ENCODE measurements at regions not wholly inside any gene's neighbourhood (a gene's known extent, or its start where the extent isn't known, plus 50 kb on each side); places are given as distances from the start of the nearest gene placed in this dataset.
A peak's percentile ranks its signal among the peaks of the same experiment; 100 is the strongest.

DNA sequence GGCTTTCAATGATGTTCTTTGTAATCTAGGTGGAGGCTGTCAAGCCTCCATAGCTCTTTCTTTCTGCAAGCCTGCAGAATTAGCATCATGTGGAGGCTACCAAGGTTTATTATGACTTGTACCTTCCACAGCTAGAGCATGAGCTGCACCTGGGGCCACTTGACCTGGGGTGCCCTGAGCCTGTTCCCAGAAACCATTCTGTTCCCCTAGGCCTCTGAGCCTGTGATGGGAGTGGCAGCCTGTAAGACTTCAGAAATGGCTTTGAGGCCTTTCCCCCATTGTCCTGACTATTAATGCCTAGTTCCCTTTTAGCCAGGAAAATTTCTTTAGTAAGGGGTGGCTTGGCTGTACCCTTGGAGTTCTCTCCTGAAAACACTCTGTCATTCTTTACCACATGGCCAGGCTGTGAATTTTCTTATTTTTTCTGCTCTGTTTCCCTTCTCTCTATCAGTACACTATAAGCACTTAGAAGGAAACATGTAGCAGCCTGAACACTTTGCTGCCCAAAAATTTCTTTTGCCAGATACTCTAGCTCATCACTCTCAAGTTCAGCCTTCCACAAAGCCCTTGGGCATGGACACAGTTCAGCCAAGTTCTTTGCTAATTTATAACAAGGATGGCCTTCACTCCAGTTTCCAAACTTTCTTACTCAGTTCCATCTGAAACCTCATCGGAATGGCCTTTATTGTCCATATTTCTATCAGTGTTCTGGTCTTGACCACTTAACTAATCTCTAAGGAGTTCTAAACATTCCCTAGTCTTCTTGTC lies 61.4 kb upstream of the NR3C1 start:
- no peak for DNase-seq (ENCODE audit: low read depth)

DNA sequence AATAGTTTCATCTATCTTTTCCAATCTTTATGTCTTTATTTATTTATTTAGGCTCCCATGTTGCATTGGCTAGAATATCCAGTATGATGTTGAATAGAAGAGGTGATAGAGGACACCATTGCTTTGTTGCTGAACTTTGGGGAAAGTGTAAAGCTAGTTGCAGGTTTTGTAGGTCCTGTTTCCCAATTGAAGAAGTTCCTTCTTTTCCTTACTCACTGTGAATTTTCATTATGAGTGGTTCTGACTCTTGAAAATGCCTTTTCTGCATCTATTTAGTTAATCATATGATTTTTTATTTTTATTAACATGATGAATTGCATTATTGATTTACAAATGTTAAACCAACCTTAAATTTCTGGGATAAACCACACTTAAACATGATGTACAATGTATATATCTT lies 58.9 kb upstream of the NR3C1 start:
- DNase-seq (ENCODE audit: low read depth): no peak

DNA sequence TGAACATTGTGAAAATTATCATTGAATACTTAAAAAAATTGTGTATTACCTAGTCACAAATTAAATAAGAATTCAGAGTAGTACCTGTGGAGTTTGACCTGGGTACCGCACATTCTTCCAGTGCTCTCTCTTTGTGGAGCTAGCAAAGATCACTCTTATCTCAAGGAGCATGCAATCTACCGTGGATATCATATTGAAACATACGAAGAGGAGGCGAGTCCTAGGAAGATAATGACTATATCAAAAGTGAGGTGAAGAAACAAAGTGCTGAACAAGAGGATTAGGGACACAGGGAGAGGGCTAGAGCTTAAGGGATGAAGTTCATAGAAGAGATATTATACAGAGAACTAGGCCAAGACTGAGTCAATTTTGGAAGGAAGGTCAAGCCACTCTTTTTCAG lies 55.9 kb upstream of the NR3C1 start:
- no peak for DNase-seq (ENCODE audit: low read depth)

DNA sequence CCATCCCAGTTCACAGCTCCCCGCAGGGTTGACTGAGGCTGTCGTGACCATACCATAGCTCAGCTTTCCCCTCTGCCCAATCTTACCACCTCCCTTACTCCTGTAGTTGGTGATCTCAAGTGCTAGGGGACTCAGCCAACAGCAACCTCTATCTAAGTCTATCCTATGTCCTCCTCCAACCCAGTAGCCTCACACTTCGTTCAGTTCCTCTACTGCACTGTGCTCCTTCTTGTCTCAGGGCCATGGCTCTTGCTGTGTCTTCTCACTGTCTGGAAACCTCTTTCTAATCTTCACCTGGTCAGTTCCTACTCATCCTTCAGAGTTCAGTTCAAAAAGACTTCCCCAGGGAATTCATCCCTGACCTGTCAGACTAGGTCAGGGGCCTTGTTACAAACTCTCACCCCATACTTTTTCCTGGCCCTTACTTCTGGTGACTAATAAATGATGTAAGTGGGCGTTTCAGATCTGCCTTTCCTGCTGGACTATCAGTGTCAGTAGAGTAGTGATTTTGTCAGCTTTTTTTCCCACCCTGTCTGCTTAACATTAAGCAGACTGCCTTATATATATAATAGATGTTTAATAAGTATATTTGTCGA lies 53.6 kb upstream of the NR3C1 start:
- peak; percentile 63 for DNase-seq (ENCODE audit: low read depth)

DNA sequence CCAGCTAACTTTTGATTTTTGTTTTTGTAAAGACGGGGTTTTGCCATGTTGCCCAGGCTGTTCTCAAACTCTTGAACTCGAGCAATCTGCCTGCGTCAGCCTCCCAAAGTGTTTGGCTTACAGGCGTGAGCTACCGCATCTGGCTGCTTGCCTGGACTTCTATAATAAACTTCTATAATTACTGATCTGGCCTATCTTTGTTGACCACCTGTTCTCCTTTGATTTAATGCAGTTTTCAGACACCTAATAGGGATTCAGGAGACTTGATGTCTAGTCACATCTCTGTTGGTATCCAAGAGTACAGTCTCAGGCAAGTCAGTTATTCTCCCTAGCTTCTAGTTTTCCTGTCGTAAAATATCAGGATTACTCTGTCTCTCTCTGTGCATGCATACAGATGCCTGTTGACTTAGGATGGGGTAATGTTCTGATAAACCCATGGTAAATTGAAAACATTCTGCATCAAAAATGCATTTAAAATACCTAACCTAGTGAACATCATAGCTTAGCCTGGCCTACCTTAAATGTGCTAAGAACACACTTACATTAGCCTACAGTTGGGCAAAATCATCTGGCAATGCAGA lies 51.5 kb upstream of the NR3C1 start:
- DNase-seq (ENCODE audit: low read depth): no peak

DNA sequence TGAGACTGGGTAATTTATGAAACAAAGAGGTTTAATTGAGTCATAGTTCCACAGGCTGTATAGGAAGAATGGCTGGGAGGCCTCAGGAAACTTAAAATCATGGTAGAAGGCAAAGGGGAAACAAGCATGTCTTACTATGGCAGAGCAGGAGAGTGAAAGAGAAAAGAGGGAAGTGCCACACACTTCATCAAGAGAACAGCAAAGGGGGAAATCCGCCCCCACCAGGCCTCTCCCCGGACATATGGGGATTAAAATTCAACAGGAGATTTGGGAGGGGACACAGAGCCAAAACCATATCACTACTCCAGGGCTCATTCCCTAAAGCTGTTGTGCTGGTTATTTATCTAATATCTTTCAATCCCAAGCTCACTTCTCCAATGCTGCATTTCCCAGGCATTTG lies 50.2 kb upstream of the NR3C1 start:
- no peak for DNase-seq (ENCODE audit: low read depth)

All from M059J (cell line).